ENCODE measurements at regions not wholly inside any gene's neighbourhood (a gene's known extent, or its start where the extent isn't known, plus 50 kb on each side); places are given as distances from the start of the nearest gene placed in this dataset.

- no peak for TF ChIP-seq CTCF (IDR thresholded peaks at IDR 0.05)
- TF ChIP-seq POLR2A (IDR thresholded peaks at IDR 0.05): no peak
Measured at GRCh38 chr14:62364800-62365280, 602.6 kb downstream of the SNAPC1 start.

All from heart left ventricle (tissue), 13 donors.